Central memory CD8-positive, alpha-beta T cell (primary cell): ENCODE measurements at regions not wholly inside any gene's neighbourhood (a gene's known extent, or its start where the extent isn't known, plus 50 kb on each side); places are given as distances from the start of the nearest gene placed in this dataset.

ENCODE experiments used
- ATAC-seq: fragments of 150-1000 bp; cut with Tn5 transposase; replicated peaks from 2 replicates; pipeline ENCODE4 v1.10.0; 2022; ENCODE audit warnings: mild to moderate bottlenecking, moderate FRiP score, moderate number of reproducible peaks; ENCODE audit not compliant: poor library complexity, severe bottlenecking; ENCODE audit errors: extremely low read depth
- DNase-seq, 2 donors: peaks; one replicate each; pipeline ENCODE4 v3.0.0; 2021; ENCODE audit warnings: low spot score in 2 of 2
- H3K27ac Mint-ChIP-seq: one replicate; pipeline ENCODE4 v1.8.0; 2022; ENCODE audit warnings: low read depth, mild to moderate bottlenecking, moderate library complexity, mixed read lengths
- H3K27me3 Mint-ChIP-seq: one replicate; pipeline ENCODE4 v1.8.0; 2022; ENCODE audit warnings: mixed read lengths
- H3K36me3 Mint-ChIP-seq: one replicate; pipeline ENCODE4 v1.8.0; 2022; ENCODE audit warnings: mild to moderate bottlenecking, moderate library complexity, mixed read lengths; ENCODE audit not compliant: insufficient read depth
- H3K4me1 Mint-ChIP-seq: one replicate; pipeline ENCODE4 v1.8.0; 2022; ENCODE audit warnings: mixed read lengths
- H3K4me3 Mint-ChIP-seq: one replicate; pipeline ENCODE4 v1.8.0; 2022; ENCODE audit warnings: mild to moderate bottlenecking, moderate library complexity, mixed read lengths
- H3K9me3 Mint-ChIP-seq: one replicate; pipeline ENCODE4 v1.8.0; 2022; ENCODE audit warnings: mixed read lengths

DNA sequence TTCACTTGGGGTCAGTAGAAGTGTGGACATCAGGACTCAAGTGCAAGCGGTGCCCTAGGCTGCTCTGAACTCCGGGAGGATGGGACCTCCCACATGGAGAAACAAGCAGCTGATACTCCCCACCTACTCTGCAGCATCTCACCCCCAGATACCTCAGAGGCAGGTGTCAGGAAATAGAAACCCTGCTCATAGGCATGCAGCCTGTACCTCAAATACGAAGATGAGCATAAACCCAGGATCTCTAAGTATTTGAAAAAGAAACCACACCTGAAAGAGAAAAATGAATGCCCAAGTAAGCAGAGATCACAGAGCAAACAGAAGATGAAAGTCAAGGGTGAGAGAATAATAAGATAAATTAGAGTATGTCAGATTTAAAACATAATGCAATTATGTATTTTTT lies 75.6 kb upstream of the WSCD2 start:
- Mint-ChIP-seq H3K4me1 (no peaks in the 10 kb centered on the region), H3K27me3 (peaks cover 68% of the 10 kb centered on the region), H3K36me3 (no peaks in the 10 kb centered on the region), H3K9me3 (no peaks in the 10 kb centered on the region), H3K4me3 (no peak overlapping the region), H3K27ac (no peak overlapping the region)
- DNase-seq (no peak), ATAC-seq (no peak)

DNA sequence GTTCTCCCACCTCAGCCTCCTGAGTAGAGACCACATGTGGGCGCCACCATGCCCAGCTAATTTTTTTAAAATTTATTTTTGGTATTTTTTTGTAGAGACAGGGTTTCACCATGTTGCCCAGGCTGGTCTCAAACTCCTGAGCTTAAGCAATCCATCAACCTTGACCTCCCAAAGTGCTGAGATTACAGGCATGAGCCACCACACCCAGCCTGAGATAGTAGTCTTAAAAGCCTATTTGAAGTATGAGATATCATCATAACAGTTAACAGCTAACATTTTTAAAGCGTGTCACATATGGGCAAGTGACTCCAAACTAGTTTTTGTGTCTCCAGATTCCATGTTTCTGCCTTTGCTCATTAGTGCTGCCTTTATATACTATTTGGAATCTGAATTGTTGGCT lies 74.6 kb upstream of the WSCD2 start:
- ATAC-seq (no peak), DNase-seq (no peak)
- H3K4me1 Mint-ChIP-seq: no peaks in the 10 kb centered on the region
- H3K27me3 Mint-ChIP-seq: peaks cover 78% of the 10 kb centered on the region
- H3K36me3 Mint-ChIP-seq: no peaks in the 10 kb centered on the region
- no peak overlapping the region for H3K4me3 Mint-ChIP-seq
- H3K27ac Mint-ChIP-seq: no peak overlapping the region
- H3K9me3 Mint-ChIP-seq: no peaks in the 10 kb centered on the region

DNA sequence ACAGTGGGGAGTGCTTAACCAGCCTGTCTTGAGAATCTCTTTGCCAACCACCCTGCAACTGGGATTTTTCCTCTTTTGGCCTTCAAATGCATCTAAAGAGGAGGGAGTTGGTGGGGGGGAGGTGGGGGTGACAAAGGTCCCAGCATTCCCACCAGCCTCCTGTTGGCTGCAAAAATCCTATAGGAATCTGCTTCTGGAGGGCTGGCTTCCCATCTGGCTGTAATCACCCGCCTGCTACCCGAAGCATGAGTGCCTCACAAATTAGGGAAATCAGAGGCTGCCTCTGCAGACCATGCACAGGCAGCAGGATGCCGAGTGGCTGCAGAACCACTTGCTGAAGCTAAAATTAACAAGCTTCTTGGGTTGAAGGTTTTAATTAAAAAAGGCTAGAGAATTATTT lies 73.9 kb upstream of the WSCD2 start:
- no peak overlapping the region for H3K4me3 Mint-ChIP-seq
- H3K9me3 Mint-ChIP-seq: no peaks in the 10 kb centered on the region
- peaks cover 73% of the 10 kb centered on the region for H3K27me3 Mint-ChIP-seq
- no peaks in the 10 kb centered on the region for H3K36me3 Mint-ChIP-seq
- no peak overlapping the region for H3K27ac Mint-ChIP-seq
- DNase-seq: no peak
- H3K4me1 Mint-ChIP-seq: no peaks in the 10 kb centered on the region
- ATAC-seq: no peak

DNA sequence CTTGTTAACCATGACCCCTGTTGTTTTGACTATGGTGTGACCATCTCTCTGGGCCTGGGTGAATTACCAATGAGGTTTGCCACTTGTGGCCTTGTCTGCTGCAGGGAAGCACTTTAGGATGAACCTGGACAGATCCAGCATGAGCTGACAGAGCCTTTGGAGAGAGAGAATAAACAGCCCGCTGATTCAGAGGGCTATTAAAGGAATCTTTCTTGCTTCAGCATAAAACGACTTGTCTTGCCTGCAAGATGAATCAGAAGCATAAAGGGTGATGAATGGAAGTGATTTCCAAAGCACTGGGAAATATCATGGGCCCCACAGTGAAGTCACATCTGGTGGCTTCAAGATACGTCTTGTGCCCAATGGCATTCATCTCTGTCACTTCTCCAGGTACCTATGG lies 69.0 kb upstream of the WSCD2 start:
- DNase-seq (no peak), ATAC-seq (no peak)
- H3K36me3 Mint-ChIP-seq: no peaks in the 10 kb centered on the region
- H3K9me3 Mint-ChIP-seq: no peaks in the 10 kb centered on the region
- H3K27me3 Mint-ChIP-seq: peaks cover 72% of the 10 kb centered on the region
- no peak overlapping the region for H3K27ac Mint-ChIP-seq
- no peaks in the 10 kb centered on the region for H3K4me1 Mint-ChIP-seq
- no peak overlapping the region for H3K4me3 Mint-ChIP-seq

DNA sequence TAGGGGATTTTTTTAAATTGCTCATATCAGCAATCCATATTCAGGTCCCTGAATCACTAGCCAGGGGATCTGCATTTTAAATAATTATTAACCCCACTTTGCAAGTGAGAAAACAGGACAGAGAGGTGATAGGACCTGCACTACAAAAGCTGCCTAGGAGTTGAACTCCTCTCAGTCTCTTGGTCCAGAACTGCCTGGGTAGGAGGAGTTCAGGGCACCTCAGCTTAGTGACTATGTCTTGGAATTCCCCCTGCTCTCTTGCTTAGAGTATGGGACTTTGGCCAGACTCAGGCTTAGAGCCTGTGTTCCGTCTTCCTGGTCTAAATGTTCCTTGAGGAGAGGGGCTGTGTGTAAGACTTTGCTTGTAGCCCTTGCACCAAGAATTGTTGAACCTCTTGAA lies 68.2 kb upstream of the WSCD2 start:
- ATAC-seq (no peak), DNase-seq (no peak)
- Mint-ChIP-seq H3K27ac (no peak overlapping the region), H3K27me3 (peaks cover 68% of the 10 kb centered on the region), H3K36me3 (no peaks in the 10 kb centered on the region), H3K4me1 (no peaks in the 10 kb centered on the region), H3K4me3 (no peak overlapping the region), H3K9me3 (no peaks in the 10 kb centered on the region)

DNA sequence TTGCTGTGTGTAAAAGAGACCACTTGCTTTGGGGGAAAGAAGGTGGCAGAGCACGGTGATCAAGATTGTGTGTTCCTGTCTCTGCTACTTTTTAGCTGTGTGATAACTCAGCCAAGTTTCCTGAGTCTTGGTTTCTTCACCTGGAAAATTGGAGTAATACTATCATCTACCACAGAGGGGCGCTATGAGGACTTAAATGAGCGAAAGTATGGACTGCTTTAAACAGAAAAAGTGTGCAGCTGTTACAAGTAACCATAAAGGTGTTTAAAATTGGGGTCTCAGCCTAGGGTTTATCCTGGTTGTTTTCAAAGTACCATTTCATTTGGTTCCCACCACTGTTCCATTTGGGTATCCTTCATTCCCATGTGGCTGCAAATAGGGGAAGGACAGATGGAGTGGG lies 65.9 kb upstream of the WSCD2 start:
- H3K27me3 Mint-ChIP-seq: peaks cover 45% of the 10 kb centered on the region
- H3K4me1 Mint-ChIP-seq: no peaks in the 10 kb centered on the region
- no peaks in the 10 kb centered on the region for H3K36me3 Mint-ChIP-seq
- H3K9me3 Mint-ChIP-seq: no peaks in the 10 kb centered on the region
- ATAC-seq (no peak), DNase-seq (no peak)
- H3K27ac Mint-ChIP-seq: no peak overlapping the region
- no peak overlapping the region for H3K4me3 Mint-ChIP-seq

DNA sequence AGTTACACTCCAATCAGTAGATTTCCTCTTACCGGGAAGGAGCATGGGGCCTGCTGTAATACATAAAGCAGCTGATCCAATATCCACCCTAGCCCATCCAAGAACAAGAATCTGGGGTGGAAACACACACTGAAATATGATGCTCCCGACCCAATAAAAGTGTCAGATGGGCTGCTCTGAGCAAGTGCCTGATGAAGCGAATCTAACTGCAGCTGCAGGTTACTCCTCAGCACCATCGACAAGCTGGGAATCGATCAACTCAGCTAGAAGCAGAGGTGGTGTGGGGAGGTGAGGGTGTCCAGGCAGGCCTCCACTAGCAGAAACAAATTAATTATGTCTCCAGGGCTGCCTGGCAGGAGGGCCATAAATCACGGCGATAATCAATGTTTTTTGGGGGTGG lies 64.0 kb upstream of the WSCD2 start:
- Mint-ChIP-seq H3K27me3 (peaks cover 44% of the 10 kb centered on the region), H3K4me1 (no peaks in the 10 kb centered on the region), H3K9me3 (no peaks in the 10 kb centered on the region), H3K27ac (no peak overlapping the region), H3K36me3 (no peaks in the 10 kb centered on the region), H3K4me3 (no peak overlapping the region)
- ATAC-seq (no peak), DNase-seq (no peak)

DNA sequence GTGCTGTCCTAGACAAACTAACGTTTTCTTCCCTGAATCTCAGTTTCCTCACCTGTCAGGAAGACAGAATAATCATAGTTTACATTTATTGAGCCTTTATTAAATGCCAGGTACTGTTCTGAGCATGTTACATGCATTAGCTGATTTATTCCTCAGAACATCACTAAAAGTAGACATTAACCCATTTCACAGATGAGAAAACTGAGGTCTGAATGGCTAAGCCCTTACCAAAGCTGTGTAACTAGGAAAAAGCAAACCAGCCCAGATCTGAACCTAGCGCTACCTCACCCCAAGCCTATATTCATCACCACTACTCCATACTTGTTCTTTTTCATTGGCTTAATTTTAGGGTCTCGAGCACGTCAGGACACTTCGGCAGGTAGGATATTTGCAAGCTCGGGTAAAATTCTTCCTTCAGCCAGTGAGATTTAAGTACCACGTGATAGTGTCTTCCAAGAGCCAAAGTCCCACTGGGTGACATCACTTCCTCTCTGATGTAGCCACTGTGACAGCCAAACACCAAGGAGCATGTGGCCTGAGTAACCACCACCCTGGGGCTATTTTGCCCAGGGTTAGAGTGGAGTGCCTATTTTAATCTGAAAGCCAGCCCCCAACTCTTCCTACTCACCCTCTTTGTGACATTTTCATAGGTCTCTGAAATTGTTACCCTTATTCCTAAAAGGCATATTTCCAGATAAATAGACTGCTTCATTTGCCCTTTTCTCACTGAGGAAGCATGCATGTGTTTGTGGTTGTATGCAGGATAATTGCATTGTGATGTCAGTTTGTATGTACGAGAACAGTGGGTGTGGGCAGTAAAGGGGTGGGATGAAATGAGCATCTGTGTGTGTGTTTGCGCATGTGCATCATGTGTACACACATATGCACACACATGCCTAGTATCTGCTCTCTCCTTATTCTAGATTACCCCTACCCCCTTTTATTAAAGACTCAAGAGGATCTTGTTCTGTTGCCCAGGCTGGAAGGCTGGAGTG lies 62.2 kb upstream of the WSCD2 start:
- no peak for ATAC-seq
- no peaks in the 10 kb centered on the region for H3K36me3 Mint-ChIP-seq
- H3K27ac Mint-ChIP-seq: no peak overlapping the region
- no peaks in the 10 kb centered on the region for H3K4me1 Mint-ChIP-seq
- no peak overlapping the region for H3K4me3 Mint-ChIP-seq
- peaks cover 47% of the 10 kb centered on the region for H3K27me3 Mint-ChIP-seq
- H3K9me3 Mint-ChIP-seq: no peaks in the 10 kb centered on the region
- no peak for DNase-seq

DNA sequence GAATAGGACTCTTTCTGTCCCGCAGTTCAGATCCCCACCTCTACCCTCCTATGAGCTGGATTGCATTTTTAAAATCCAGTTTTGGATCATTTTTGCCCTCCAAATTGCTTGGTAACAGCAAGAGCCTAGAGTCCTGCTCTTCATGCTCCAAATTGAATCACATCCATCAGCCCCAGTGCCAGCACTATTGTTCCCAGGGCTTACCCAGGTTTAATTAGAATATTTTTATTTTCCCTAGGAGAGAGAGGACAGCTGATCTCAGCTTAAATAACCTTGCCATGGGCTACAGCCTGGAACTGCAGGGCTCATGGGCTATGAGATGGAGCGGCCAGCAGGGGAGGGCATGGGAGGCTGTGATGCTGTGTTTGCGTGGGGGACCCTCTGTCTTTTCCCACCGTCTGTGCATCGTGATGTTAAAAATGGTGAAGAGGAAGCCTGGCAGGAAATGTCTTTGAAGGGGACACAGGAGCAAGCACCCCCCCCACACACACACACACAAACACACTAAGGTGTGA lies 59.4 kb upstream of the WSCD2 start:
- Mint-ChIP-seq H3K36me3 (no peaks in the 10 kb centered on the region), H3K27me3 (peaks cover 38% of the 10 kb centered on the region), H3K9me3 (no peaks in the 10 kb centered on the region), H3K27ac (no peak overlapping the region), H3K4me3 (no peak overlapping the region), H3K4me1 (no peaks in the 10 kb centered on the region)
- ATAC-seq: no peak
- DNase-seq: no peak

DNA sequence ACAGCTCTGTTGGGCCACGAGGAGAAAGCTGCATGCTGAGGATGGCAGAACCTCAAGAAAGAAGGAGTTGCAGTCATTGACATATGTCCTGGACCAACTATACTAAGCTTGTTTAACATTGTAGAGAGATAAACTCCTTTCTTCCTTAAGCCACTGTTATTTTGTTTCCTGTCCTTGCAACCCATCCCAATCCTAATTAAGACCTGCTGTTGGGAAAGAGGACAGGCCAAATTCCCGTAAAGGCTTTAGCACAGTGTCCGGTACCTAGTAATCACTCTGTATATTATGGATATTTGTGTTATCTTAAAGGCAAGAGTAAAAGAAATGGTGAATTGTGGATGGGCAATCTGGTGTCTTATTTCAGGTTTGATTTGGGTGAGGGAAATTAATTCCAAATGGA lies 53.5 kb upstream of the WSCD2 start:
- ATAC-seq: no peak
- peaks cover 60% of the 10 kb centered on the region for H3K27me3 Mint-ChIP-seq
- H3K4me1 Mint-ChIP-seq: no peaks in the 10 kb centered on the region
- no peak overlapping the region for H3K27ac Mint-ChIP-seq
- H3K4me3 Mint-ChIP-seq: no peak overlapping the region
- H3K36me3 Mint-ChIP-seq: no peaks in the 10 kb centered on the region
- DNase-seq: no peak
- no peaks in the 10 kb centered on the region for H3K9me3 Mint-ChIP-seq

DNA sequence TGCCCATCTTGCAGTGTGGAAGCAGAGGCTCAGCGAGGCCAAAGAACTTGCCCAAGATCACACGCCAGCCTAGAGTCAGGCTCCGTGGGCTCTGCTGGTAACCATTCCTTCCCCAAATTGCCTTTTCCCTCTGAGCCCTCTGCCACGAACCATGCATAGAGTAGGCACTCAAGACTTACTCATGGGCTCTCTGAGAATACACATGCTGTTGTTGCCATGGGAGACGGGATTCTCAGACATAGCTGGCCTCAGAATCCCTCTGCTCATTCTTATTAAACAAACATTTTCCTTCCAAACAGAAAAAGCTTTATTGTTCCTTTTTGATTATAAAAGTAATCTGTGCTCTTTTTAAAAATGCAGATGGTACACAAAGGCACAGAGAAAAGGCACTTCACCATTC lies 52.5 kb upstream of the WSCD2 start:
- peaks cover 55% of the 10 kb centered on the region for H3K27me3 Mint-ChIP-seq
- no peaks in the 10 kb centered on the region for H3K36me3 Mint-ChIP-seq
- H3K9me3 Mint-ChIP-seq: no peaks in the 10 kb centered on the region
- no peak overlapping the region for H3K4me3 Mint-ChIP-seq
- DNase-seq (no peak), ATAC-seq (no peak)
- no peaks in the 10 kb centered on the region for H3K4me1 Mint-ChIP-seq
- H3K27ac Mint-ChIP-seq: no peak overlapping the region

DNA sequence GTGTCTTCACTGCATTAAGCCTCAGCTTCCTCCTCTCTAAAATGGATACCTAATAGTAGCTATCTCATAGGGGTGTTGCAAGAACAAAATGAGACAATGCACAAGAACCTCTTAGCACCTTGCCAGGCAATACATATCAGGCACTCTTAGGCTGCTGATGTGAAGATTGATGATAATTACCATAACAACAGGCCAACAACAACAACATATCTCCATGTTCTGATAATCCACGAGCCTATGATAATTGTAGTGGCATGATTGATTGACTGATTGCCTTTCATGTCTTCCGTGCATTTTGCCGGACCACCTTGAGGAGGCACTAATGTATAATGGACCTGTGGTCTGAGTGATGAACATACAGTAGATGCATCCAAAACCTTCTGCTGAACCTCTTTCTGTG lies 50.7 kb upstream of the WSCD2 start:
- Mint-ChIP-seq H3K27ac (no peak overlapping the region), H3K27me3 (peaks cover 51% of the 10 kb centered on the region), H3K4me1 (no peaks in the 10 kb centered on the region), H3K9me3 (no peaks in the 10 kb centered on the region), H3K36me3 (no peaks in the 10 kb centered on the region), H3K4me3 (no peak overlapping the region)
- DNase-seq (no peak), ATAC-seq (no peak)
